Gastroesophageal sphincter (tissue), 3 donors: ENCODE measurements at regions not wholly inside any gene's neighbourhood (a gene's known extent, or its start where the extent isn't known, plus 50 kb on each side); places are given as distances from the start of the nearest gene placed in this dataset.

Source experiments
- CTCF ChIP-seq, 4 experiments: fragments of 200-600 bp in 2 of 4; fragments of 450-650 bp in 2 of 4; sonication (generic) in 1 of 4; IDR thresholded peaks; one replicate each; pipeline ENCODE4 v1.5.1; 2017 to 2019; ENCODE audit warnings: antibody characterized with exemption in 4 of 4, mild to moderate bottlenecking in 2 of 4, moderate library complexity in 2 of 4
- EP300 ChIP-seq: sonication (generic); formaldehyde crosslinking; IDR thresholded peaks from one replicate; pipeline ENCODE4 v1.6.1; 2017; ENCODE audit warnings: antibody characterized with exemption, mild to moderate bottlenecking
- POLR2A ChIP-seq, 2 donors: fragments of 450-650 bp; IDR thresholded peaks; one replicate each; pipeline ENCODE4 v1.6.1; 2017; ENCODE audit warnings: antibody characterized with exemption in 2 of 2, mild to moderate bottlenecking in 2 of 2, moderate library complexity in 1 of 2
- POLR2AphosphoS5 ChIP-seq: sonication (generic); formaldehyde crosslinking; IDR thresholded peaks from one replicate; pipeline ENCODE4 v1.6.1; 2017; ENCODE audit warnings: antibody characterized with exemption

GRCh38 chr1:56297208-56297607 is 282.2 kb downstream of the PLPP3 start:
- TF ChIP-seq CTCF (IDR thresholded peaks at IDR 0.05) (no peak), POLR2AphosphoS5 (no peak), POLR2A (IDR thresholded peaks at IDR 0.05) (no peak), EP300 (no peak)
